ENCODE measurements at regions not wholly inside any gene's neighbourhood (a gene's known extent, or its start where the extent isn't known, plus 50 kb on each side); places are given as distances from the start of the nearest gene placed in this dataset.

- no peak for DNase-seq
Observed at GRCh38 chr15:87131067-87131466, 1051.4 kb downstream of the AGBL1 start.

- DNase-seq = no peak
Observed at GRCh38 chr15:87129916-87130315, 1050.2 kb downstream of the AGBL1 start.

GRCh38 chr15:87123676-87124382 lies 1044.2 kb downstream of the AGBL1 start:
- no peak for DNase-seq

GRCh38 chr15:87121336-87121735 lies 1041.7 kb downstream of the AGBL1 start:
- no peak for DNase-seq

GRCh38 chr15:87120555-87120954 lies 1040.9 kb downstream of the AGBL1 start:
- DNase-seq = no peak

- DNase-seq = no peak
Observed at GRCh38 chr15:87118846-87119245, 1039.2 kb downstream of the AGBL1 start.

- no peak for DNase-seq
Observed at GRCh38 chr15:87118435-87118834, 1038.8 kb downstream of the AGBL1 start.

GRCh38 chr15:87115795-87116194 lies 1036.1 kb downstream of the AGBL1 start:
- no peak for DNase-seq

GRCh38 chr15:87099916-87100315 lies 1020.2 kb downstream of the AGBL1 start:
- DNase-seq = no peak

- DNase-seq = no peak
Observed at GRCh38 chr15:87089551-87089950, 1009.9 kb downstream of the AGBL1 start.

- no peak for DNase-seq
Observed at GRCh38 chr15:87083201-87083600, 1003.5 kb downstream of the AGBL1 start.

GRCh38 chr15:87082581-87082980 lies 1002.9 kb downstream of the AGBL1 start:
- no peak for DNase-seq

- DNase-seq = no peak
Observed at GRCh38 chr15:87080547-87080946, 1000.9 kb downstream of the AGBL1 start.

Data from hematopoietic multipotent progenitor cell treated with erythropoietin and hydrocortisone succinate and interleukin-3 and kit ligand, for 4 days (in vitro differentiated cells).